PC-9 (cell line): ENCODE measurements at regions not wholly inside any gene's neighbourhood (a gene's known extent, or its start where the extent isn't known, plus 50 kb on each side); places are given as distances from the start of the nearest gene placed in this dataset.

ENCODE experiments used
- BruUV-seq: library from RNA; stranded (reverse); fragments of 400-500 nt; replicated peaks from 2 replicates; lab custom pipeline; 2021; lab: Mats Ljungman, UMichigan
- CTCF ChIA-PET: fragments of 300-600 bp; sonication (Branson Sonifier 250); formaldehyde crosslinking; loops from one replicate; lab custom pipeline; 2022; ENCODE audit warnings: antibody characterized with exemption; lab: Charles Lee
- POLR2A ChIA-PET: fragments of 300-600 bp; sonication (Branson Sonifier 250); formaldehyde crosslinking; loops from one replicate; lab custom pipeline; 2022; ENCODE audit warnings: antibody characterized with exemption; ENCODE audit not compliant: unreplicated experiment; lab: Charles Lee
- DNase-seq, 2 experiments: peaks; one replicate each; pipeline versions ENCODE4 v3.0.0 to v3.0.0-alpha.2; 2015 to 2022; ENCODE audit warnings: mixed read lengths in 1 of 2
- H2AFZ ChIP-seq: fragments of 200-600 bp; sonication (generic); 2 replicates; pipeline ENCODE4 v1.8.1; 2017; ENCODE audit warnings: antibody characterized with exemption
- H3F3A ChIP-seq: fragments of 200-600 bp; sonication (generic); 2 replicates; pipeline ENCODE4 v1.8.1; 2017; ENCODE audit warnings: antibody characterized with exemption, mild to moderate bottlenecking, low read depth; ENCODE audit not compliant: insufficient read depth
- H3K27ac ChIP-seq: fragments of 200-600 bp; sonication (generic); 2 replicates; pipeline ENCODE4 v1.6.1; 2016; ENCODE audit warnings: mixed run types
- H3K27me3 ChIP-seq: fragments of 200-600 bp; sonication (generic); 2 replicates; pipeline ENCODE4 v1.6.1; 2016; ENCODE audit warnings: low read depth, mixed run types; ENCODE audit not compliant: insufficient read depth
- H3K36me3 ChIP-seq: fragments of 200-600 bp; sonication (generic); 2 replicates; pipeline ENCODE4 v1.6.1; 2016; ENCODE audit warnings: low read depth, mixed run types
- H3K4me1 ChIP-seq: fragments of 200-600 bp; sonication (generic); replicated peaks from 2 replicates; pipeline ENCODE4 v1.6.1; 2016; ENCODE audit warnings: mixed run types; ENCODE audit not compliant: insufficient read depth
- H3K4me2 ChIP-seq: fragments of 200-600 bp; sonication (generic); 2 replicates; pipeline ENCODE4 v1.6.1; 2017; ENCODE audit warnings: mixed run types
- H3K4me3 ChIP-seq: fragments of 200-600 bp; sonication (generic); 2 replicates; pipeline ENCODE4 v1.6.1; 2016; ENCODE audit warnings: mixed run types
- H3K79me2 ChIP-seq: fragments of 200-600 bp; sonication (generic); 2 replicates; pipeline ENCODE4 v1.6.1; 2017; ENCODE audit warnings: low read depth, mixed run types
- H3K9me2 ChIP-seq: fragments of 200-600 bp; sonication (generic); 2 replicates; pipeline ENCODE4 v1.8.1; 2017; ENCODE audit warnings: mild to moderate bottlenecking; ENCODE audit not compliant: insufficient read depth
- H3K9me3 ChIP-seq: fragments of 200-600 bp; sonication (generic); 2 replicates; pipeline ENCODE4 v1.8.1; 2016; ENCODE audit warnings: low read depth; ENCODE audit not compliant: insufficient read depth
- H4K20me1 ChIP-seq: fragments of 200-600 bp; sonication (generic); 2 replicates; pipeline ENCODE4 v1.8.1; 2017; ENCODE audit not compliant: insufficient read depth
- CTCF ChIP-seq: fragments of 200-600 bp; sonication (generic); conservative IDR thresholded peaks from 2 replicates; pipeline ENCODE4 v1.6.1; 2017; ENCODE audit warnings: mixed run types, antibody characterized with exemption, mild to moderate bottlenecking, moderate library complexity
- EZH2 ChIP-seq: fragments of 200-600 bp; sonication (generic); IDR thresholded peaks from 2 replicates; pipeline ENCODE4 v1.8.0; 2017; ENCODE audit warnings: antibody characterized with exemption, low read depth
- intact Hi-C: fragments of 100-400 bp; cut with micrococcal nuclease; formaldehyde crosslinking; loops from one replicate; pipeline ENCODE4 v1.10.0; 2022; ENCODE audit not compliant: unreplicated experiment

- no peaks in the 10 kb centered on the region for H3K79me2 ChIP-seq
- no peaks in the 10 kb centered on the region for H3K27me3 ChIP-seq
- no peak overlapping the region for H3K27ac ChIP-seq
- ChIA-PET POLR2A (no interaction called here), CTCF (no interaction called here)
- no peaks in the 10 kb centered on the region for H3K36me3 ChIP-seq
- BruUV-seq = no TSS peak
- no peaks in the 10 kb centered on the region for H4K20me1 ChIP-seq
- TF ChIP-seq CTCF (no peak), EZH2 (no peak)
- no peak overlapping the region for H3K4me3 ChIP-seq
- H3F3A ChIP-seq = no peaks in the 10 kb centered on the region
- H3K9me3 ChIP-seq = no peaks in the 10 kb centered on the region
- H2AFZ ChIP-seq = no peak overlapping the region
- H3K9me2 ChIP-seq = 0 out of 2 replicates have a peak, but pooled peaks cover 5% of the 10 kb centered on the region
- no peak for DNase-seq
- intact Hi-C loops = no loop called here
- H3K4me1 ChIP-seq = no peaks in the 10 kb centered on the region
- H3K4me2 ChIP-seq = no peak overlapping the region
Observed at GRCh38 chr7:81630600-81630999, 139.2 kb downstream of the HGF start.

GRCh38 chr7:81629702-81630101, 140.1 kb downstream of the HGF start:
- Histone ChIP-seq H3K4me3 (no peak overlapping the region), H3K9me3 (no peaks in the 10 kb centered on the region), H3K27ac (no peak overlapping the region), H3K79me2 (no peaks in the 10 kb centered on the region), H2AFZ (no peak overlapping the region), H3K27me3 (no peaks in the 10 kb centered on the region), H3K4me1 (no peaks in the 10 kb centered on the region), H3F3A (no peaks in the 10 kb centered on the region), H3K9me2 (0 out of 2 replicates have a peak, but pooled peaks cover 5% of the 10 kb centered on the region), H4K20me1 (no peaks in the 10 kb centered on the region), H3K4me2 (no peak overlapping the region), H3K36me3 (no peaks in the 10 kb centered on the region)
- no peak for DNase-seq
- POLR2A ChIA-PET = no interaction called here
- TF ChIP-seq CTCF = no peak
- TF ChIP-seq EZH2 = no peak
- CTCF ChIA-PET = no interaction called here
- intact Hi-C loops = no loop called here
- no TSS peak for BruUV-seq

DNA sequence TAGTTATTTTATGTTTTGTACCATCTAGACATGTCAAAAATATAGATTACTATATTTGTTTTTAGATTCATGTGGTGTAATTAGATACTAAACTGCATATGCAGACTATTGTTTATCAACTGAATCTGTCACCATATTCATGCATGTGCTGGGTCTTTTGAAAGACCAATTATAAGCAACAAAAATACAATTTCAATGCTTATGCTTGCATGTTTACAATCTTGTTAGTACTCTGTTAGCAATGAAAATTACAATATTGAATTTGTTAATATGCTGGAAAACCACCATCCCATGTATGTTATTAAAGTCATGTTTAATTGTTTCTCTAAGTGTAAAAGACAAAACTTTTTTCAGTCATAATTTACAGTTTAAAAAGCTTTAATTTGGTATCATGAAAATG, 140.9 kb downstream of the HGF start:
- BruUV-seq = no TSS peak
- intact Hi-C loops = no loop called here

More for the DNA sequence above, 140.9 kb downstream of the HGF start:
- Histone ChIP-seq H3F3A (no peaks in the 10 kb centered on the region), H2AFZ (no peak overlapping the region), H3K4me1 (no peaks in the 10 kb centered on the region), H3K9me3 (no peaks in the 10 kb centered on the region), H4K20me1 (no peaks in the 10 kb centered on the region), H3K27ac (no peak overlapping the region), H3K4me2 (no peak overlapping the region), H3K79me2 (no peaks in the 10 kb centered on the region), H3K4me3 (no peak overlapping the region), H3K9me2 (0 out of 2 replicates have a peak, but pooled peaks cover 5% of the 10 kb centered on the region), H3K36me3 (no peaks in the 10 kb centered on the region), H3K27me3 (no peaks in the 10 kb centered on the region)
- no peak for TF ChIP-seq CTCF
- no peak for TF ChIP-seq EZH2
- DNase-seq = no peak
- ChIA-PET CTCF (no interaction called here), POLR2A (interaction anchor here (0.5 kb wide), 1 partner anchor 1444 kb away, joined by 3 read pairs; no protein-coding TSS in a partner anchor)
